ENCODE measurements at regions not wholly inside any gene's neighbourhood (a gene's known extent, or its start where the extent isn't known, plus 50 kb on each side); places are given as distances from the start of the nearest gene placed in this dataset.

DNA sequence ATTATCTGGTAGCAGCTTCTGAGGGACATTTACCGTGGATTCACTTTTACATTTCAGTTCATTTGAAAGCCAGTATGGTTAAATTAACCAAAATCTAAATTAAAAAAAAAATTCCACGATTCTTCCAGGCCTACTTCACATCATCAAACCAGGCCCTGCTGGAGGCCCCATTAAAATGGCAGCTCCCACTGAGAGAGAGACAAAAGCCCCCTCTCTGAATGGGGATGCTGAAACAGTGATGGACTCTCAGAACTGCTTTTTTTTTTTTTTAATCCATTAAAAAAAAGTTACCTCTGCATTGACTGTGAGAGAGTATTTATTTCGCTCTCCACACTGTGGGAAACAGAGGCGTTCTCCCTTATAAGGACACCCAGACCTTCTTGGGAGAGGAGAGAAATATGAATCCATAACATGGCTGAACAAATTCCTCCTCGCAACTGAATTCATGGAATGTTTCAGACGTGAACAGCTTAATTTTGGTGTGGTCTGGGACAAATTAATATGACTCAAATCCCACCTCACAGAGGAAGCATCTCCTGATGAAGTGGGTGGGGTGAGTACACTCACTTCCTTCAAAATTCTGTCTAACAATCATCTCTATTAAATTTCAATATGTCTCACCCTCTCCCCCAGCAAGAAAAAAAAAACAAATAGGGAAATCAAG, 73.5 kb downstream of the SAMD9 start:
- TF ChIP-seq POLR2AphosphoS5 (IDR thresholded peaks at IDR 0.05) (no peak), CTCF (IDR thresholded peaks at IDR 0.05 in 8 of 11, conservative IDR thresholded peaks at IDR 0.05 in 3 of 11) (no peak)
